H1 (cell line): ENCODE measurements at regions not wholly inside any gene's neighbourhood (a gene's known extent, or its start where the extent isn't known, plus 50 kb on each side); places are given as distances from the start of the nearest gene placed in this dataset.

ENCODE experiments used
- CTCF ChIA-PET: fragments of 300-600 bp; sonication (Branson Sonifier 250); formaldehyde crosslinking; loops from one replicate; lab custom pipeline; 2021; ENCODE audit not compliant: partially characterized antibody; lab: Charles Lee
- POLR2A ChIA-PET: fragments of 300-600 bp; sonication (Branson Sonifier 250); formaldehyde crosslinking; loops from one replicate; lab custom pipeline; 2021; ENCODE audit warnings: inconsistent platforms; ENCODE audit not compliant: partially characterized antibody; lab: Charles Lee
- DNase-seq, 2 experiments: peaks; one replicate each; pipeline versions ENCODE4 v3.0.0 to v3.0.0-alpha.2; 2010 to 2022; ENCODE audit warnings: low spot score in 2 of 2, low read depth in 1 of 2, mixed read lengths in 1 of 2
- FAIRE-seq: peaks from 2 replicates; lab custom pipeline; 2011; peaks lifted over from hg19 to GRCh38; lab: Jason Lieb, UNC
- H2AFZ ChIP-seq: 2 replicates; pipeline ENCODE4 v1.8.1; 2012; ENCODE audit warnings: low read length, inconsistent platforms
- H2AK5ac ChIP-seq: 2 replicates; pipeline ENCODE4 v1.6.1; 2013; ENCODE audit warnings: low read depth, low read length
- H2BK120ac ChIP-seq: replicated peaks from 2 replicates; pipeline ENCODE3; 2013; ENCODE audit warnings: low read depth, low read length, inconsistent platforms
- H2BK12ac ChIP-seq: 2 replicates; pipeline ENCODE4 v1.6.1; 2013; ENCODE audit warnings: low read depth, low read length
- H2BK15ac ChIP-seq: 2 replicates; pipeline ENCODE4 v1.6.1; 2013; ENCODE audit warnings: low read length
- H2BK20ac ChIP-seq: 2 replicates; pipeline ENCODE4 v1.6.1; 2013; ENCODE audit warnings: low read length
- H2BK5ac ChIP-seq: 2 replicates; pipeline ENCODE4 v1.6.1; 2013; ENCODE audit warnings: low read depth, low read length
- H3K14ac ChIP-seq: 2 replicates; pipeline ENCODE4 v1.6.1; 2013; ENCODE audit warnings: inconsistent platforms; ENCODE audit not compliant: insufficient read length
- H3K18ac ChIP-seq: 2 replicates; pipeline ENCODE4 v1.6.1; 2013; ENCODE audit warnings: low read length; ENCODE audit errors: extremely low read depth
- H3K23ac ChIP-seq: 2 replicates; pipeline ENCODE4 v1.6.1; 2013; ENCODE audit warnings: inconsistent platforms; ENCODE audit not compliant: insufficient read length
- H3K23me2 ChIP-seq: 2 replicates; pipeline ENCODE4 v1.6.1; 2013; ENCODE audit warnings: low read depth, low read length
- H3K27ac ChIP-seq: 2 replicates; pipeline ENCODE4 v1.6.1; 2011; ENCODE audit warnings: low read depth, low read length, inconsistent platforms
- H3K27me3 ChIP-seq, 4 experiments: replicated peaks in 1 of 4; 1 replicate in 1 of 4; 2 replicates in 3 of 4; pipeline versions ENCODE4 v1.6.1 to v1.8.1; 2011 to 2013; ENCODE audit warnings: low read length in 3 of 4, mild to moderate bottlenecking in 3 of 4, inconsistent platforms in 2 of 4, mixed read lengths in 2 of 4, moderate library complexity in 1 of 4; ENCODE audit not compliant: control insufficient read depth in 3 of 4, insufficient read depth in 3 of 4; ENCODE audit errors: extremely low read depth in 1 of 4
- H3K36me3 ChIP-seq, 4 experiments: 2 replicates each; pipeline versions ENCODE4 v1.6.1 to v1.8.1; 2011 to 2013; ENCODE audit warnings: mild to moderate bottlenecking in 4 of 4, low read length in 3 of 4, moderate library complexity in 2 of 4, control low read depth in 1 of 4, inconsistent platforms in 1 of 4; ENCODE audit not compliant: insufficient read depth in 4 of 4, control insufficient read depth in 2 of 4
- H3K4ac ChIP-seq: replicated peaks from 2 replicates; pipeline ENCODE3; 2013; ENCODE audit warnings: low read length, low read depth, mixed read lengths, inconsistent platforms; ENCODE audit not compliant: insufficient read length
- H3K4me1 ChIP-seq, 4 experiments: replicated peaks in 1 of 4; 1 replicate in 1 of 4; 2 replicates in 3 of 4; pipeline versions ENCODE4 v1.6.1 to v1.8.1; 2011 to 2013; ENCODE audit warnings: low read length in 3 of 4, inconsistent platforms in 2 of 4, mixed read lengths in 1 of 4; ENCODE audit not compliant: insufficient read depth in 4 of 4, control insufficient read depth in 3 of 4
- H3K4me2 ChIP-seq, 2 experiments: 2 replicates each; pipeline versions ENCODE4 v1.6.1 to v1.8.1; 2011 to 2013; ENCODE audit warnings: low read depth in 2 of 2, low read length in 2 of 2, control low read depth in 1 of 2, inconsistent platforms in 1 of 2, mild to moderate bottlenecking in 1 of 2; ENCODE audit not compliant: insufficient read depth in 1 of 2
- H3K4me3 ChIP-seq, 4 experiments: fragments of 200-600, 300-600 bp in 1 of 4; sonication (generic), shearing (Covaris generic), sonication (Bioruptor Twin) in 1 of 4; 2 replicates each; pipeline versions ENCODE4 v1.5.1 to v1.8.1; 2011 to 2016; ENCODE audit warnings: low read length in 4 of 4, low read depth in 3 of 4, control low read depth in 2 of 4, inconsistent platforms in 2 of 4, mild to moderate bottlenecking in 2 of 4, mixed read lengths in 1 of 4, moderate library complexity in 1 of 4; ENCODE audit not compliant: insufficient read depth in 2 of 4; ENCODE audit errors: extremely low read depth in 1 of 4
- H3K56ac ChIP-seq: replicated peaks from 2 replicates; pipeline ENCODE3; 2013; ENCODE audit warnings: low read depth, mild to moderate bottlenecking, mixed read lengths, low read length, inconsistent platforms; ENCODE audit not compliant: insufficient read length
- H3K79me1 ChIP-seq: 2 replicates; pipeline ENCODE4 v1.6.1; 2013; ENCODE audit warnings: low read depth, low read length, control low read depth
- H3K79me2 ChIP-seq, 2 experiments: 2 replicates each; pipeline versions ENCODE4 v1.6.1 to v1.8.1; 2012 to 2013; ENCODE audit warnings: low read length in 2 of 2, mild to moderate bottlenecking in 2 of 2, inconsistent platforms in 1 of 2; ENCODE audit not compliant: insufficient read depth in 2 of 2, control insufficient read depth in 1 of 2
- H3K9ac ChIP-seq, 4 experiments: replicated peaks in 1 of 4; 1 replicate in 1 of 4; 2 replicates in 3 of 4; pipeline versions ENCODE4 v1.6.1 to v1.8.1; 2011 to 2013; ENCODE audit warnings: low read depth in 3 of 4, low read length in 3 of 4, control low read depth in 2 of 4, mild to moderate bottlenecking in 2 of 4, moderate library complexity in 2 of 4, inconsistent platforms in 1 of 4; ENCODE audit errors: extremely low read depth in 1 of 4
- H3K9me3 ChIP-seq, 2 experiments: 2 replicates each; pipeline versions ENCODE4 v1.6.1 to v1.8.1; 2012 to 2013; ENCODE audit warnings: mild to moderate bottlenecking in 2 of 2, moderate library complexity in 2 of 2, control low read depth in 1 of 2, inconsistent platforms in 1 of 2, low read depth in 1 of 2, low read length in 1 of 2, mixed read lengths in 1 of 2; ENCODE audit not compliant: insufficient read depth in 2 of 2
- H4K20me1 ChIP-seq, 2 experiments: replicated peaks in 1 of 2; 2 replicates each; pipeline versions ENCODE3 to v1.8.1; 2011 to 2013; ENCODE audit warnings: inconsistent platforms in 2 of 2, low read length in 2 of 2, mild to moderate bottlenecking in 1 of 2; ENCODE audit not compliant: insufficient read depth in 2 of 2, control insufficient read depth in 1 of 2
- H4K5ac ChIP-seq: 2 replicates; pipeline ENCODE4 v1.6.1; 2013; ENCODE audit warnings: low read length, low read depth, mixed read lengths, inconsistent platforms; ENCODE audit not compliant: insufficient read length
- H4K8ac ChIP-seq: 2 replicates; pipeline ENCODE4 v1.8.0; 2013; ENCODE audit warnings: mild to moderate bottlenecking, moderate library complexity, low read length, inconsistent platforms; ENCODE audit not compliant: insufficient read depth; ENCODE audit errors: extremely low read depth
- H4K91ac ChIP-seq: replicated peaks from 2 replicates; pipeline ENCODE3; 2013; ENCODE audit warnings: low read length, mixed read lengths, inconsistent platforms; ENCODE audit not compliant: insufficient read length
- CEBPB ChIP-seq: IDR thresholded peaks from 2 replicates; pipeline ENCODE4 v1.6.1; 2012; ENCODE audit warnings: low read depth, low read length
- CHD1 ChIP-seq: IDR thresholded peaks from 2 replicates; pipeline ENCODE4 v1.6.1; 2012; ENCODE audit warnings: low read depth, low read length, improper control_type of control experiment
- GABPA ChIP-seq: IDR thresholded peaks from 2 replicates; pipeline ENCODE4 v1.6.1; 2011; ENCODE audit warnings: mild to moderate bottlenecking, low read length, moderate library complexity, borderline replicate concordance; ENCODE audit not compliant: insufficient read depth
- HDAC6 ChIP-seq: IDR thresholded peaks from one replicate; pipeline ENCODE4 v1.7.1; 2012; ENCODE audit warnings: low read depth, mild to moderate bottlenecking, inconsistent platforms, low read length, moderate library complexity
- JUND ChIP-seq: IDR thresholded peaks from 2 replicates; pipeline ENCODE4 v1.6.1; 2011; ENCODE audit warnings: mild to moderate bottlenecking, improper control_type of control experiment, low read length
- KDM4A ChIP-seq: IDR thresholded peaks from one replicate; pipeline ENCODE4 v1.7.1; 2012; ENCODE audit warnings: low read depth, mild to moderate bottlenecking, moderate library complexity, low read length, inconsistent platforms; ENCODE audit not compliant: severe bottlenecking
- MAFK ChIP-seq: IDR thresholded peaks from 2 replicates; pipeline ENCODE4 v1.6.1; 2012; ENCODE audit warnings: low read depth, mild to moderate bottlenecking, improper control_type of control experiment, low read length
- PHF8 ChIP-seq: fragments of 200-600 bp; sonication (generic); conservative IDR thresholded peaks from 2 replicates; pipeline ENCODE4 v1.7.1; 2012; ENCODE audit warnings: low read depth, mild to moderate bottlenecking, inconsistent platforms, low read length, moderate library complexity
- POLR2AphosphoS5 ChIP-seq: IDR thresholded peaks from 2 replicates; pipeline ENCODE4 v1.6.1; 2011; ENCODE audit warnings: low read depth, low read length
- SP1 ChIP-seq: IDR thresholded peaks from 2 replicates; pipeline ENCODE4 v1.6.1; 2011; ENCODE audit warnings: low read depth, low read length
- SP4 ChIP-seq: IDR thresholded peaks from 2 replicates; pipeline ENCODE4 v1.6.1; 2012; ENCODE audit warnings: low read length, inconsistent platforms
- SRF ChIP-seq: IDR thresholded peaks from 2 replicates; pipeline ENCODE4 v1.6.1; 2011; ENCODE audit warnings: mild to moderate bottlenecking, low read depth, low read length, moderate library complexity
- TAF1 ChIP-seq: IDR thresholded peaks from 2 replicates; pipeline ENCODE4 v1.6.1; 2011; ENCODE audit warnings: mild to moderate bottlenecking, low read depth, low read length
- YY1 ChIP-seq: IDR thresholded peaks from 2 replicates; pipeline ENCODE4 v1.6.1; 2011; ENCODE audit warnings: low read depth, mild to moderate bottlenecking, low read length
- WGBS, 2 experiments: shearing (Covaris generic) in 1 of 2; methylation state at CpG; one replicate each; pipeline versions ENCODE4 v1.1.6 to v1.1.7; 2013 to 2015; ENCODE audit warnings: low lambda C conversion rate in 2 of 2, mixed read lengths in 2 of 2, inconsistent platforms in 1 of 2, low coverage in 1 of 2, missing lambda C conversion rate in 1 of 2; ENCODE audit not compliant: insufficient replicate concordance in 2 of 2, insufficient coverage in 1 of 2, insufficient read length in 1 of 2; ENCODE audit errors: extremely low coverage in 1 of 2, missing lambda C conversion rate in 1 of 2; 5-methylcytosine and 5-hydroxymethylcytosine counted together

DNA sequence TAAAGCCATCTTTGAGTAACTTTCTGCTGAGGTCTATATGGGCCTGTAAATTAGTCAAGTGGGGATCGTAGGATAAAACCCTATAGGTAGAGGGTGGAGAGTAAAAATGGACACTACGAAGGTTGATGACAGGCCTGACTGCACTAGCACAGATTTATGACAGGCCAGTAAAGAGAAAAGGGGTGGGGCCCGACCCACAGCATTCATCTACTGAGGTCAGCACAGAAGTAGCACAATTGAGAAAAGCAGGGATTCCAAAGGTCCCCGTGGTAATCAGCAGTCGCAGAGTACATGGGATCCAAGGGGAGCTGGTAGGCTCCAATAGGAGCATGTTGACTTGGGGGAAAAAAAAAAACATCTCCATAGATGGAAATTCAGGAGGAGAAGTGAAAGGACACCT, 660.4 kb downstream of the TFAP2A start:
- 92% methylated on average over 5 of the region's 5 CpGs; no CpG with 5 or more reads in 1 of the 2 experiments for WGBS, 2 experiments
- POLR2A ChIA-PET, result no interaction called here
- no peak overlapping the region for H2BK120ac ChIP-seq

More for the DNA sequence above, 660.4 kb downstream of the TFAP2A start:
- H3K56ac ChIP-seq, result no peak overlapping the region
- H3K9ac ChIP-seq, result no peak overlapping the region
- FAIRE-seq (no peak), DNase-seq (no peak)
- CTCF ChIA-PET, result no interaction called here
- H3K4me3 ChIP-seq, result no peak overlapping the region
- H3K23me2 ChIP-seq, result no peaks in the 10 kb centered on the region
- H2AK5ac ChIP-seq, result no peak overlapping the region
- no peak overlapping the region for H3K27ac ChIP-seq
- no peak overlapping the region for H2BK15ac ChIP-seq
- TF ChIP-seq MAFK (no peak), SP4 (no peak), JUND (no peak), CHD1 (no peak), SRF (no peak), POLR2AphosphoS5 (no peak), KDM4A (no peak), YY1 (no peak), SP1 (no peak), TAF1 (no peak), GABPA (no peak), PHF8 (no peak), HDAC6 (no peak), CEBPB (no peak)
- H3K14ac ChIP-seq, result no peak overlapping the region
- H4K5ac ChIP-seq, result no peak overlapping the region
- no peaks in the 10 kb centered on the region for H3K36me3 ChIP-seq
- no peak overlapping the region for H3K4me2 ChIP-seq
- H3K79me2 ChIP-seq, result no peaks in the 10 kb centered on the region
- H2BK5ac ChIP-seq, result no peak overlapping the region
- H3K9me3 ChIP-seq, result no peaks in the 10 kb centered on the region
- H3K18ac ChIP-seq, result no peak overlapping the region
- no peaks in the 10 kb centered on the region for H3K4me1 ChIP-seq
- no peak overlapping the region for H4K91ac ChIP-seq
- H2BK12ac ChIP-seq, result no peak overlapping the region
- no peak overlapping the region for H3K23ac ChIP-seq
- H3K79me1 ChIP-seq, result no peaks in the 10 kb centered on the region
- H4K20me1 ChIP-seq, result no peaks in the 10 kb centered on the region
- H3K27me3 ChIP-seq, result no peaks in the 10 kb centered on the region
- H3K4ac ChIP-seq, result no peak overlapping the region
- H4K8ac ChIP-seq, result no peak overlapping the region
- no peak overlapping the region for H2BK20ac ChIP-seq
- H2AFZ ChIP-seq, result no peak overlapping the region
